Nephron progenitor cell (in vitro differentiated cells): ENCODE measurements at regions not wholly inside any gene's neighbourhood (a gene's known extent, or its start where the extent isn't known, plus 50 kb on each side); places are given as distances from the start of the nearest gene placed in this dataset.
"Not testable (repeated sequence)": the region's sequence is repeated elsewhere in the genome, so short reads cannot be mapped to it uniquely, and the experiment has no call there.

Experiments
- DNase-seq: peaks from one replicate; pipeline ENCODE4 v3.0.0; 2021
- H3K27ac Mint-ChIP-seq: 2 replicates; pipeline ENCODE4 v1.8.0; 2021; ENCODE audit warnings: mild to moderate bottlenecking, moderate library complexity, mixed read lengths
- H3K27me3 Mint-ChIP-seq: 2 replicates; pipeline ENCODE4 v1.8.0; 2021; ENCODE audit warnings: mild to moderate bottlenecking, low read depth, mixed read lengths; ENCODE audit not compliant: poor library complexity
- H3K36me3 Mint-ChIP-seq: 2 replicates; pipeline ENCODE4 v1.8.0; 2021; ENCODE audit warnings: low read depth, mixed read lengths
- H3K4me1 Mint-ChIP-seq: 2 replicates; pipeline ENCODE4 v1.8.0; 2021; ENCODE audit warnings: mixed read lengths
- H3K4me3 Mint-ChIP-seq: 2 replicates; pipeline ENCODE4 v1.8.0; 2021; ENCODE audit warnings: mild to moderate bottlenecking, moderate library complexity, mixed read lengths
- H3K9me3 Mint-ChIP-seq: 2 replicates; pipeline ENCODE4 v1.8.0; 2021; ENCODE audit warnings: mild to moderate bottlenecking, moderate library complexity, mixed read lengths
- CTCF ChIP-seq: fragments of 200-600 bp; sonication (generic); IDR thresholded peaks from 2 replicates; pipeline ENCODE4 v1.5.0; 2021; ENCODE audit warnings: antibody characterized with exemption

- H3K36me3 Mint-ChIP-seq = no peaks in the 10 kb centered on the region
- DNase-seq = no peak
- H3K4me1 Mint-ChIP-seq = peaks cover 16% of the 10 kb centered on the region
- H3K27ac Mint-ChIP-seq = no peak overlapping the region
- peaks cover 20% of the 10 kb centered on the region for H3K9me3 Mint-ChIP-seq
- no peaks in the 10 kb centered on the region for H3K27me3 Mint-ChIP-seq
- no peak overlapping the region for H3K4me3 Mint-ChIP-seq
- TF ChIP-seq CTCF = no peak
These were observed 485.2 kb downstream of the SIPA1L2 start for GRCh38 chr1:232144696-232145230.

GRCh38 chr1:232143315-232143886 is 486.5 kb downstream of the SIPA1L2 start:
- Mint-ChIP-seq H3K4me1 (peaks cover 16% of the 10 kb centered on the region), H3K36me3 (no peaks in the 10 kb centered on the region), H3K4me3 (no peak overlapping the region), H3K27ac (peak overlapping the region; percentile 8), H3K27me3 (no peaks in the 10 kb centered on the region), H3K9me3 (peaks cover 26% of the 10 kb centered on the region)
- no peak for TF ChIP-seq CTCF
- DNase-seq = no peak

- Mint-ChIP-seq H3K36me3 (no peaks in the 10 kb centered on the region), H3K27me3 (no peaks in the 10 kb centered on the region), H3K4me1 (peaks cover 16% of the 10 kb centered on the region), H3K4me3 (no peak overlapping the region), H3K9me3 (peaks cover 29% of the 10 kb centered on the region), H3K27ac (peak overlapping the region; percentile 8)
- TF ChIP-seq CTCF = no peak
- no peak for DNase-seq
These were observed 487.3 kb downstream of the SIPA1L2 start for GRCh38 chr1:232142403-232143314.

GRCh38 chr1:232141167-232141448 is 488.8 kb downstream of the SIPA1L2 start:
- not testable (repeated sequence) for H3K27ac Mint-ChIP-seq, H3K27me3 Mint-ChIP-seq, H3K36me3 Mint-ChIP-seq, DNase-seq, H3K4me3 Mint-ChIP-seq
- Mint-ChIP-seq H3K4me1 (peaks cover 16% of the 10 kb centered on the region), H3K9me3 (peaks cover 36% of the 10 kb centered on the region)

GRCh38 chr1:232140419-232141166 is 489.3 kb downstream of the SIPA1L2 start:
- H3K36me3 Mint-ChIP-seq = no peaks in the 10 kb centered on the region
- no peak overlapping the region for H3K4me3 Mint-ChIP-seq
- H3K27me3 Mint-ChIP-seq = no peaks in the 10 kb centered on the region
- peaks cover 41% of the 10 kb centered on the region for H3K9me3 Mint-ChIP-seq
- peaks cover 16% of the 10 kb centered on the region for H3K4me1 Mint-ChIP-seq
- DNase-seq = no peak
- no peak overlapping the region for H3K27ac Mint-ChIP-seq
- no peak for TF ChIP-seq CTCF

GRCh38 chr1:232139444-232139843 is 490.5 kb downstream of the SIPA1L2 start:
- no peak overlapping the region for H3K27ac Mint-ChIP-seq
- no peaks in the 10 kb centered on the region for H3K27me3 Mint-ChIP-seq
- peaks cover 41% of the 10 kb centered on the region for H3K9me3 Mint-ChIP-seq
- H3K4me1 Mint-ChIP-seq = peaks cover 16% of the 10 kb centered on the region
- no peak for DNase-seq
- TF ChIP-seq CTCF = no peak
- H3K36me3 Mint-ChIP-seq = no peaks in the 10 kb centered on the region
- no peak overlapping the region for H3K4me3 Mint-ChIP-seq
